ENCODE measurements at regions not wholly inside any gene's neighbourhood (a gene's known extent, or its start where the extent isn't known, plus 50 kb on each side); places are given as distances from the start of the nearest gene placed in this dataset.

GRCh38 chr1:29426701-29427279, 190.5 kb downstream of the PTPRU start:
- no peak for TF ChIP-seq MYC (IDR thresholded peaks at IDR 0.05; ENCODE audit: low read depth, low read length)
- TF ChIP-seq CTCF (IDR thresholded peaks at IDR 0.05; ENCODE audit: low read depth, low read length) = no peak
- no peak for TF ChIP-seq POLR2A (IDR thresholded peaks at IDR 0.05; ENCODE audit: extremely low read depth, insufficient read length)
- TF ChIP-seq MAX (IDR thresholded peaks at IDR 0.05; ENCODE audit: low read depth, low read length) = no peak

Measured in NB4 (cell line).